ENCODE measurements at regions not wholly inside any gene's neighbourhood (a gene's known extent, or its start where the extent isn't known, plus 50 kb on each side); places are given as distances from the start of the nearest gene placed in this dataset.

DNA sequence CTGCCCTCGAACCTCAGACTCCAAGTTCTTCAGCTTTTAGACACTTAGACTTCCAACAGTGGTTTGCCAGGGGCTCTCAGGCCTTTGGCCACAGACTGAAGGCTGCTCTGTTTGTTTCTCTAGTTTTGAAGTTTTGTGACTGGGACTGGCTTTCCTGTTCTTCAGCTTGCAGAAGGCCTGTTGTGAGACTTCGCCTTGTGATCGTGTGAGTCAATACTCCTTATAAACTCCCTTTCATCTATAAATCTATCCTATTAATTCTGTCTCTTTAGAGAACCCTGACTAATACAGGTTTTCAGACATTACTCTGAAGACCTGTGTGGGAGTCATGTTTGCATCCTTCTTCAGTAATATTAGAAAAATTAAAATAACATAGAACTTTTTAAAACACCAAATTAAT is 289.1 kb downstream of the RMST start:
- no peak for FAIRE-seq
- no peaks in the 10 kb centered on the region for H3K79me2 ChIP-seq (ENCODE audit: control insufficient read depth, insufficient read depth, low read length)
- no peaks in the 10 kb centered on the region for H3K9me3 ChIP-seq (replicated peaks; ENCODE audit: control insufficient read depth, insufficient read depth, low read length)
- intact Hi-C loops (cut with micrococcal nuclease; ENCODE audit: unreplicated experiment) (no loop called here), in situ Hi-C loops (cut with MboI) (no loop called here)
- no peak for TF ChIP-seq RELA (IDR thresholded peaks at IDR 0.05; ENCODE audit: borderline replicate concordance, partially characterized antibody)
- no peak for TF ChIP-seq FOXM1 (IDR thresholded peaks at IDR 0.05; ENCODE audit: low read depth, low read length)
- TF ChIP-seq, protein P1, sequence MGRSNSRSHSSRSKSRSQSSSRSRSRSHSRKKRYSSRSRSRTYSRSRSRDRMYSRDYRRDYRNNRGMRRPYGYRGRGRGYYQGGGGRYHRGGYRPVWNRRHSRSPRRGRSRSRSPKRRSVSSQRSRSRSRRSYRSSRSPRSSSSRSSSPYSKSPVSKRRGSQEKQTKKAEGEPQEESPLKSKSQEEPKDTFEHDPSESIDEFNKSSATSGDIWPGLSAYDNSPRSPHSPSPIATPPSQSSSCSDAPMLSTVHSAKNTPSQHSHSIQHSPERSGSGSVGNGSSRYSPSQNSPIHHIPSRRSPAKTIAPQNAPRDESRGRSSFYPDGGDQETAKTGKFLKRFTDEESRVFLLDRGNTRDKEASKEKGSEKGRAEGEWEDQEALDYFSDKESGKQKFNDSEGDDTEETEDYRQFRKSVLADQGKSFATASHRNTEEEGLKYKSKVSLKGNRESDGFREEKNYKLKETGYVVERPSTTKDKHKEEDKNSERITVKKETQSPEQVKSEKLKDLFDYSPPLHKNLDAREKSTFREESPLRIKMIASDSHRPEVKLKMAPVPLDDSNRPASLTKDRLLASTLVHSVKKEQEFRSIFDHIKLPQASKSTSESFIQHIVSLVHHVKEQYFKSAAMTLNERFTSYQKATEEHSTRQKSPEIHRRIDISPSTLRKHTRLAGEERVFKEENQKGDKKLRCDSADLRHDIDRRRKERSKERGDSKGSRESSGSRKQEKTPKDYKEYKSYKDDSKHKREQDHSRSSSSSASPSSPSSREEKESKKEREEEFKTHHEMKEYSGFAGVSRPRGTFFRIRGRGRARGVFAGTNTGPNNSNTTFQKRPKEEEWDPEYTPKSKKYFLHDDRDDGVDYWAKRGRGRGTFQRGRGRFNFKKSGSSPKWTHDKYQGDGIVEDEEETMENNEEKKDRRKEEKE (IDR thresholded peaks at IDR 0.05) = no peak
- no peak for TF ChIP-seq CHD1 (IDR thresholded peaks at IDR 0.05; ENCODE audit: low read depth, low read length)
- TF ChIP-seq IRF4 (IDR thresholded peaks at IDR 0.05; ENCODE audit: low read depth, low read length) = no peak
- TF ChIP-seq STAT3 (IDR thresholded peaks at IDR 0.05; ENCODE audit: low read depth, low read length) = no peak
- WGBS (ENCODE audit: insufficient coverage, insufficient replicate concordance, low lambda C conversion rate, missing lambda C conversion rate) = 35% methylated on average over 3 of the region's 3 CpGs
- H3K36me3 ChIP-seq (ENCODE audit: control insufficient read depth in 2 of 2, insufficient read depth in 2 of 2, low read length in 1 of 2) = no peaks in the 10 kb centered on the region
- RAD21 ChIA-PET (ENCODE audit: unreplicated experiment) = interaction anchor here (0.6 kb wide), 1 partner anchor 1414 kb away, joined by 3 read pairs; no protein-coding TSS in a partner anchor
- H3K4me3 ChIP-seq = no peak overlapping the region
- no peak for ATAC-seq
- no peaks in the 10 kb centered on the region for H3K27me3 ChIP-seq (replicated peaks in 1 of 2; ENCODE audit: control insufficient read depth in 2 of 2, insufficient read depth in 2 of 2, low read length in 1 of 2)
- H3K9ac ChIP-seq (ENCODE audit: control insufficient read depth, insufficient read depth, low read length) = no peak overlapping the region
- H4K20me1 ChIP-seq (ENCODE audit: control insufficient read depth, insufficient read depth) = no peaks in the 10 kb centered on the region
- no TSS peak for BruUV-seq (replicated peaks)
- H3K4me1 ChIP-seq (ENCODE audit: control insufficient read depth, insufficient read depth, low read length) = no peaks in the 10 kb centered on the region
- no peak for DNase-seq (ENCODE audit: low read depth, low spot score)
- no peak overlapping the region for H2AFZ ChIP-seq (ENCODE audit: control insufficient read depth, low read depth, low read length)
- SMC1A ChIA-PET (ENCODE audit: uncharacterized antibody, unreplicated experiment) = no interaction called here
- no peak overlapping the region for H3K27ac ChIP-seq (ENCODE audit: control insufficient read depth, insufficient read depth)
- POLR2A ChIA-PET = no interaction called here
- H3K4me2 ChIP-seq (ENCODE audit: control insufficient read depth, insufficient read depth) = no peak overlapping the region
- CTCF ChIA-PET = no interaction called here

DNA sequence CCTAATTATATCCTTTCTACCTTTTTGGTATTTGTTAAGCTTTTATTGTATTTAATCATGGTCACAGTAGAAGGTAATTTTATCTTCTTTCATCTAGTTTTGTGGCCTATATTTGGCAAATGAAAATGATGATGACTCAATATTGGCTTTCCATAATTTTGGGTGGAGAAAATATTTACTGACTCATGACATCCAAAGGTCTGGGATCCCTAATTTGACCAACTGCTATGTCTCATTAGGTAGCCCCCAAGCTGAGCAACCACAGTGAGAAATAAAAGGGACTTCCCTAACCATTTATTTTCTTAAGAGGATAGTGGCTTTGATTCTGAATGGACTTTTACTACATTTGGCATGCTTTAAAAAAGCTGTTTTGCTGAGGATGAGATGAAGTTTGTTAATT is 289.5 kb downstream of the RMST start:
- Histone ChIP-seq H2AFZ (ENCODE audit: control insufficient read depth, low read depth, low read length) (no peak overlapping the region), H3K9ac (ENCODE audit: control insufficient read depth, insufficient read depth, low read length) (no peak overlapping the region), H3K79me2 (ENCODE audit: control insufficient read depth, insufficient read depth, low read length) (no peaks in the 10 kb centered on the region), H3K27ac (ENCODE audit: control insufficient read depth, insufficient read depth) (no peak overlapping the region), H3K4me1 (ENCODE audit: control insufficient read depth, insufficient read depth, low read length) (no peaks in the 10 kb centered on the region), H3K4me2 (ENCODE audit: control insufficient read depth, insufficient read depth) (no peak overlapping the region), H3K27me3 (replicated peaks in 1 of 2; ENCODE audit: control insufficient read depth in 2 of 2, insufficient read depth in 2 of 2, low read length in 1 of 2) (no peaks in the 10 kb centered on the region), H3K4me3 (no peak overlapping the region), H3K9me3 (replicated peaks; ENCODE audit: control insufficient read depth, insufficient read depth, low read length) (no peaks in the 10 kb centered on the region), H4K20me1 (ENCODE audit: control insufficient read depth, insufficient read depth) (no peaks in the 10 kb centered on the region), H3K36me3 (ENCODE audit: control insufficient read depth in 2 of 2, insufficient read depth in 2 of 2, low read length in 1 of 2) (no peaks in the 10 kb centered on the region)
- RAD21 ChIA-PET (ENCODE audit: unreplicated experiment) = interaction anchor here (0.6 kb wide), 1 partner anchor 1415 kb away, joined by 3 read pairs; no protein-coding TSS in a partner anchor
- no TSS peak for BruUV-seq (replicated peaks)
- in situ Hi-C loops (cut with MboI) = no loop called here
- no peak for DNase-seq (ENCODE audit: low read depth, low spot score)
- CTCF ChIA-PET = no interaction called here
- no peak for ATAC-seq
- SMC1A ChIA-PET (ENCODE audit: uncharacterized antibody, unreplicated experiment) = interaction anchor here (0.5 kb wide), 1 partner anchor 252 kb away, joined by 3 read pairs; no protein-coding TSS in a partner anchor
- intact Hi-C loops (cut with micrococcal nuclease; ENCODE audit: unreplicated experiment) = no loop called here
- POLR2A ChIA-PET = no interaction called here
- no peak for FAIRE-seq
- TF ChIP-seq HCFC1 (IDR thresholded peaks at IDR 0.05; ENCODE audit: low read length) (no peak), NR2C1 (IDR thresholded peaks at IDR 0.05) (no peak), SREBF1 (IDR thresholded peaks at IDR 0.05; ENCODE audit: low read length) (no peak), ZNF207 (IDR thresholded peaks at IDR 0.05; ENCODE audit: borderline replicate concordance) (no peak), RELA (IDR thresholded peaks at IDR 0.05; ENCODE audit: borderline replicate concordance, partially characterized antibody) (no peak), JUNB (IDR thresholded peaks at IDR 0.05) (no peak)
- TF ChIP-seq, protein P2, sequence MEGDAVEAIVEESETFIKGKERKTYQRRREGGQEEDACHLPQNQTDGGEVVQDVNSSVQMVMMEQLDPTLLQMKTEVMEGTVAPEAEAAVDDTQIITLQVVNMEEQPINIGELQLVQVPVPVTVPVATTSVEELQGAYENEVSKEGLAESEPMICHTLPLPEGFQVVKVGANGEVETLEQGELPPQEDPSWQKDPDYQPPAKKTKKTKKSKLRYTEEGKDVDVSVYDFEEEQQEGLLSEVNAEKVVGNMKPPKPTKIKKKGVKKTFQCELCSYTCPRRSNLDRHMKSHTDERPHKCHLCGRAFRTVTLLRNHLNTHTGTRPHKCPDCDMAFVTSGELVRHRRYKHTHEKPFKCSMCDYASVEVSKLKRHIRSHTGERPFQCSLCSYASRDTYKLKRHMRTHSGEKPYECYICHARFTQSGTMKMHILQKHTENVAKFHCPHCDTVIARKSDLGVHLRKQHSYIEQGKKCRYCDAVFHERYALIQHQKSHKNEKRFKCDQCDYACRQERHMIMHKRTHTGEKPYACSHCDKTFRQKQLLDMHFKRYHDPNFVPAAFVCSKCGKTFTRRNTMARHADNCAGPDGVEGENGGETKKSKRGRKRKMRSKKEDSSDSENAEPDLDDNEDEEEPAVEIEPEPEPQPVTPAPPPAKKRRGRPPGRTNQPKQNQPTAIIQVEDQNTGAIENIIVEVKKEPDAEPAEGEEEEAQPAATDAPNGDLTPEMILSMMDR (IDR thresholded peaks at IDR 0.05 in 2 of 3, conservative IDR thresholded peaks at IDR 0.05 in 1 of 3; ENCODE audit: control insufficient read depth in 2 of 3, extremely low read depth in 1 of 3, insufficient read depth in 1 of 3, low read depth in 3 of 3, low read length in 3 of 3) = no peak
- TF ChIP-seq, protein P3, sequence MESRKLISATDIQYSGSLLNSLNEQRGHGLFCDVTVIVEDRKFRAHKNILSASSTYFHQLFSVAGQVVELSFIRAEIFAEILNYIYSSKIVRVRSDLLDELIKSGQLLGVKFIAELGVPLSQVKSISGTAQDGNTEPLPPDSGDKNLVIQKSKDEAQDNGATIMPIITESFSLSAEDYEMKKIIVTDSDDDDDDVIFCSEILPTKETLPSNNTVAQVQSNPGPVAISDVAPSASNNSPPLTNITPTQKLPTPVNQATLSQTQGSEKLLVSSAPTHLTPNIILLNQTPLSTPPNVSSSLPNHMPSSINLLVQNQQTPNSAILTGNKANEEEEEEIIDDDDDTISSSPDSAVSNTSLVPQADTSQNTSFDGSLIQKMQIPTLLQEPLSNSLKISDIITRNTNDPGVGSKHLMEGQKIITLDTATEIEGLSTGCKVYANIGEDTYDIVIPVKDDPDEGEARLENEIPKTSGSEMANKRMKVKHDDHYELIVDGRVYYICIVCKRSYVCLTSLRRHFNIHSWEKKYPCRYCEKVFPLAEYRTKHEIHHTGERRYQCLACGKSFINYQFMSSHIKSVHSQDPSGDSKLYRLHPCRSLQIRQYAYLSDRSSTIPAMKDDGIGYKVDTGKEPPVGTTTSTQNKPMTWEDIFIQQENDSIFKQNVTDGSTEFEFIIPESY (IDR thresholded peaks at IDR 0.05) = no peak
